NCI-H2081 (cell line): ENCODE measurements at regions not wholly inside any gene's neighbourhood (a gene's known extent, or its start where the extent isn't known, plus 50 kb on each side); places are given as distances from the start of the nearest gene placed in this dataset.
"Not testable (repeated sequence)": the region's sequence is repeated elsewhere in the genome, so short reads cannot be mapped to it uniquely, and the experiment has no call there.

Experiments
- DNase-seq, 2 experiments: peaks; one replicate each; lab custom pipeline; 2025; lab: John Stamatoyannopoulos, UW

GRCh38 chr4:189096108-189096507 lies 844.6 kb upstream of the FRG1 start:
- no peak for DNase-seq

GRCh38 chr4:189096717-189097116 lies 844.0 kb upstream of the FRG1 start:
- no peak for DNase-seq

GRCh38 chr4:189098932-189099696 lies 841.6 kb upstream of the FRG1 start:
- DNase-seq = peak; percentile 12 to 59

DNA sequence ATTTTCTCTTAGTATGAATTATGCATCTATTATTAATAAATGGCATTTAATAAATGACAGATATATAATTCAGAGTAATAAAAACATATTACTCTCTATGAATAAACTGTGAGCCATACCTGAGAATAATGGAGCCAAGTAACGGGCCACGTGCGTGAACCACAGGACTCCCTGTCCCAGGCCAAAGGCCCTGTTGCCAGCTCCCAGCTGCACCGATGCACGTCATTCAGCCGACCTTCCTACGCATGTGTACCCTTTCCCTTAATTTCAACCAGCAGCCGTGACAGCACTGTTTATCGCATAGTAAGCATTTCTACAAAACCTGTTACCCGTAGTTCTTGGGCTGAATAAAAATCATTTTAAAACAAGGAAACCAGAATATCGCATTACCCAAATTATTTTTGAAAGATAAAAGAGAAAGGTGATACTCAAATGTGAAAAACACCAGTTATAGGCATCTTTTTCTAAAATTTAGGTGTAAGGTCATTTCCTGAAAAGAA lies 827.2 kb upstream of the FRG1 start:
- DNase-seq = no peak

DNA sequence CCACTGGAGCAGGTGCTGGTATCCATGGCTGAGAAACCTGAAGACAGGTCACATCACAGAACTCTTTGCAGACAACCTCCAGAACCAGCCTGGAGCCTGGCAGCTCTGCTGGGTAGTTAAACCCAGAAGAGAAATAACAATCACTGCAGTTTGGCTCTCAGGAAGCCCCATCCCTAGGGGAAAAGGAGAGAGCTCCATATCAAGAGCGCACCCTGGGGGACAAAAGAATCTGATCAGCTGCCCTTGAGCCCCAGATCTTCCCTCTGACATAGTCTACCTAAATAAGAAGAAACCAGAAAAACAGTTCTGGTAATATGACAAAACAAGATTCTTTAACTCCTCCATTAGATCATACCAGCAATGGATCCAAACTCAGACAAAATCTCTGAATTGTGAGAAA lies 823.2 kb upstream of the FRG1 start:
- no peak for DNase-seq

GRCh38 chr4:189121336-189121735 lies 819.3 kb upstream of the FRG1 start:
- peak in 1 of 2 experiments; percentile 30 for DNase-seq

GRCh38 chr4:189124149-189124758 lies 816.4 kb upstream of the FRG1 start:
- peak in 1 of 2 experiments; percentile 0 for DNase-seq

- no peak for DNase-seq
These were observed 815.9 kb upstream of the FRG1 start for GRCh38 chr4:189124791-189125190.

GRCh38 chr4:189126040-189126439 lies 814.6 kb upstream of the FRG1 start:
- DNase-seq = no peak

GRCh38 chr4:189128341-189128740 lies 812.3 kb upstream of the FRG1 start:
- DNase-seq = no peak

DNA sequence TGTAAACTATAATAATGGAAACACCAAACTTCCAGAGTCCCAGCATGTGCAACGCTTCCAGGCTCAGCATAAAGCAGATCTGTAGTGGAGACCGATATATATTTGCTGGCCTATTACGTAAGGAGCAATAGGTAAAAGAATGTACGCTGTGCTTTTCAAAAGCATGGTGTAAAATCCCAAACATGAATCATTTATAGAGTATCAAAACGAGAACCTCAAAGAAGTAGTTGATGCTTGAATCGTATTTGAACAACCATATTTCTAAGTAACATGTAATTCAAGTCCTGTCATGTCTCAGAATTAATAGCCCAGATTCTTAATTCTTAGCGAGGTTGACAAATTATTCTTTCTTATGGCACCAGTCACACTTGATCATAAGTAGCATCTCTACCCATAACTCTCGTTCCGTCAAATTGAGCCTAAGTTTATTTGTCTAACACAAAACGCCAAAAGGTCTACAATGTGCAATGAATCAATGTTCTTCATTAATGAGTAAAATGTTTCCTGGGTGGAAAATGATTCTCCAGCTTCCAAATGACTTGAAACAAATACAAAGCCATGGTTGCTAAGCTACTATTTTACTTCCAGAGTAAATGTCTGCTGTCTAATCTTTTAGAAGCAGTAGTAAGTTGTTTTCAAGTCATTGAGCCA lies 811.5 kb upstream of the FRG1 start:
- no peak for DNase-seq

- DNase-seq = no peak
These were observed 809.6 kb upstream of the FRG1 start for GRCh38 chr4:189131118-189131517.

DNA sequence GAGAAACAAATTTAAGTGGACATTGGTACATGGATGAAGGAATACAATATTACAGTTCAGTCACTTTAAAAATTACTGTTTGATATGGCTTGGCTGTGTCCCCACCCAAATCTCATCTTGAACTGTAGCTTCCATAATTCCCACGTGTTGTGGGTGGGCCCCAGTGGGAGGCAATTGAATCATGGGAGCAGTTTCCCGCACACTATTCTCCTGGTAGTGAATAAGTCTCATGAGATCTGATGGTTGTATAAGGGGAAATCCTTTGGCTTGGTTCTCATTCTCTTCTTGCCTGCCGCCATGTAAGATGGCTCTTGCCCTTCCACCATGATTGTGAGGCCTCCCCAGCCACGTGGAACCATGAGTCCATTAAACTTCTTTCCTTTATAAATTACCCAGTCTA lies 804.2 kb upstream of the FRG1 start:
- no peak for DNase-seq

GRCh38 chr4:189143263-189143952 lies 797.3 kb upstream of the FRG1 start:
- DNase-seq = no peak

GRCh38 chr4:189147005-189147929 lies 793.4 kb upstream of the FRG1 start:
- DNase-seq = no peak

GRCh38 chr4:189155083-189155482 lies 785.6 kb upstream of the FRG1 start:
- not testable (repeated sequence) for DNase-seq

DNA sequence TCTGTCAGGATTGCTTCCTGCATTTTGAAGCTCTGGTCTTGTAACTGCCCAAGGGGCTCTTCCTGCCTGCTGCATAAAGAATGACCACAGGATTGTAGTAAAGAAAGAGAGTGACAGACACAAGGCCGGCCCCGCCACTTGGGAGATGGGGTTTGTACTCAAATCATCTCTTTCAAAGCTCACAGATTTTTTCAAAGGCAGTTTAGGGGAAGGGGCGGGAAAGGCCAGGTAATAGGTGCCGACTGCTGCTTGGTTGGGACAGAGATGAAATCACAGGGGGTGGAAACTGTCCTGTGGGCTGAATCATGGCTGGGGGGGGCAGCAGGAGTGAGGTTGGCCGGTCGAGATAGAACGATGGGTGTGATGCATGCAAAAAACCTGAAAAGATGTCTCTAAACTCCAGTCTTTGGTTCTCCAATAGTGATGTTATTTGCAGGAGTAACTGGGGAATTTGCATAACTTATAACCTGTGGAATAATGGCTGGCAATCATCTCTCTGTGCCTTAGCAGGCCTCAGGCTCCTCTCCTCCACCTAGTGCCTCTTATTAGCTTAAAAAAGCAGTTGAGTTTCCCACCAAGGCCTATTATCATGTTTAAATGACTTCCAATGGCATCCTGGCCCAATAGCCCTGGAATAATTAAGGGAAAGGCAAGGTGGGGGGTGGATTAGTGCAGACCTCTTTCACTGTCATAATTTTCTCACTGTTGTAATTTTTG lies 778.4 kb upstream of the FRG1 start:
- no peak for DNase-seq

DNA sequence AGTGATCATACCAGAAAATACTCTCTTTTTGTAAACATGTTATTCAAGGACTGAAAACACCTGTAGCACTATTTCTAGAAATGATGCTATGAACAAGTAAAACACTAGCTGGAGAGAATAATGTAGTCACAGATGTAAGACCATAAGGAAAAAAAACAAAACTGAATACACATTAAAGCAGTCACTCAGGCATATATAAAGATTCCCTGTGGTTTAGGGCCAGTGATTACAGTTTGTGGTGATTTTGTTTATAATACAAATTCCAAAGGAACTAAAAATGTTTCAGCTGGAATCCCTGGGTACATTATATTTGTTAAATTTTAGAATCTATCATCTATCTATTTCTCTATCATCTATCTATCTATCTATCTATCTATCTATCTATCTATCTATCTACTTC lies 777.8 kb upstream of the FRG1 start:
- no peak for DNase-seq

GRCh38 chr4:189176002-189176401 lies 764.7 kb upstream of the FRG1 start:
- DNase-seq = no peak

GRCh38 chr4:189177130-189177529 lies 763.5 kb upstream of the FRG1 start:
- DNase-seq = no peak
